GM12873 (cell line): ENCODE measurements at regions not wholly inside any gene's neighbourhood (a gene's known extent, or its start where the extent isn't known, plus 50 kb on each side); places are given as distances from the start of the nearest gene placed in this dataset.

Experiments used
- TF ChIP-seq, protein P1 (sequence below): IDR thresholded peaks from 2 replicates; pipeline ENCODE4 v1.5.1; 2012; ENCODE audit warnings: low read depth, mild to moderate bottlenecking, moderate library complexity, low read length, control low read depth; ENCODE audit not compliant: insufficient read depth; ENCODE audit errors: missing control alignments

GRCh38 chr14:105882626-105883025 is 356.2 kb downstream of the TMEM121 start:
- TF ChIP-seq, protein P1, sequence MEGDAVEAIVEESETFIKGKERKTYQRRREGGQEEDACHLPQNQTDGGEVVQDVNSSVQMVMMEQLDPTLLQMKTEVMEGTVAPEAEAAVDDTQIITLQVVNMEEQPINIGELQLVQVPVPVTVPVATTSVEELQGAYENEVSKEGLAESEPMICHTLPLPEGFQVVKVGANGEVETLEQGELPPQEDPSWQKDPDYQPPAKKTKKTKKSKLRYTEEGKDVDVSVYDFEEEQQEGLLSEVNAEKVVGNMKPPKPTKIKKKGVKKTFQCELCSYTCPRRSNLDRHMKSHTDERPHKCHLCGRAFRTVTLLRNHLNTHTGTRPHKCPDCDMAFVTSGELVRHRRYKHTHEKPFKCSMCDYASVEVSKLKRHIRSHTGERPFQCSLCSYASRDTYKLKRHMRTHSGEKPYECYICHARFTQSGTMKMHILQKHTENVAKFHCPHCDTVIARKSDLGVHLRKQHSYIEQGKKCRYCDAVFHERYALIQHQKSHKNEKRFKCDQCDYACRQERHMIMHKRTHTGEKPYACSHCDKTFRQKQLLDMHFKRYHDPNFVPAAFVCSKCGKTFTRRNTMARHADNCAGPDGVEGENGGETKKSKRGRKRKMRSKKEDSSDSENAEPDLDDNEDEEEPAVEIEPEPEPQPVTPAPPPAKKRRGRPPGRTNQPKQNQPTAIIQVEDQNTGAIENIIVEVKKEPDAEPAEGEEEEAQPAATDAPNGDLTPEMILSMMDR = no peak

- TF ChIP-seq, protein P1 = no peak
These were observed 357.0 kb downstream of the TMEM121 start for GRCh38 chr14:105883066-105884005.

DNA sequence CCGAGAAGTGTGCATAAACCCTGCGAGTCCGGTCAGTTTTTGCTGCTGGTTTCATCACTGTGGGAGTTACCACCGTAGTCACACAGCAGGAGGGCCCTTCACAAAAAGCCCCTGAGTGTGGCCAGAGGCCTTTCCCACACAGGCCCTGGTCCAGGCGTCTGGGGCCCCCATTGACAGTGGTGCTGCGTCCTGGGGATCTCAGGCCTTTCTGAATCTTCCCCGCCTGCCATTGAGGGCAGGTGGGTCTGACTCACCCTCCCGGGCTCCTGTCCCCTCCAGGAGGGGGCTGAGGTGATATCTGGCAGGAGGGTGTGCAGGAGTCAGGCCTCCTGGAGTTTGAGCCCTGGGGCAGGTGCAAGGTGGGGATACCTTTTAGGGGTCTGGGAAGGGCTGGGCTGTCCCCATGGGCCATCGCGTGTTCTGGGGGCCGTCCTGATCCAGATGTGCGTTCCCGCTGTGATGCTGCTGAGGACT is 358.5 kb downstream of the TMEM121 start:
- TF ChIP-seq, protein P1 = no peak

- TF ChIP-seq, protein P1 = no peak
These were observed 359.4 kb downstream of the TMEM121 start for GRCh38 chr14:105885561-105886320.

GRCh38 chr14:105887692-105888091 is 361.3 kb downstream of the TMEM121 start:
- TF ChIP-seq, protein P1 = no peak

- TF ChIP-seq, protein P1 = no peak
These were observed 361.8 kb downstream of the TMEM121 start for GRCh38 chr14:105888151-105888550.

- TF ChIP-seq, protein P1 = no peak
These were observed 362.6 kb downstream of the TMEM121 start for GRCh38 chr14:105888784-105889665.
